GM19238 (cell line): ENCODE measurements at regions not wholly inside any gene's neighbourhood (a gene's known extent, or its start where the extent isn't known, plus 50 kb on each side); places are given as distances from the start of the nearest gene placed in this dataset.
"Not testable (repeated sequence)": the region's sequence is repeated elsewhere in the genome, so short reads cannot be mapped to it uniquely, and the experiment has no call there.

Experiments
- DNase-seq: peaks from one replicate; pipeline ENCODE4 v3.0.0; 2011; ENCODE audit warnings: low spot score; ENCODE audit not compliant: insufficient read length

- DNase-seq, result no peak
Observed at GRCh38 chr16:29311461-29312344, 94.8 kb downstream of the NPIPB11 start.

DNA sequence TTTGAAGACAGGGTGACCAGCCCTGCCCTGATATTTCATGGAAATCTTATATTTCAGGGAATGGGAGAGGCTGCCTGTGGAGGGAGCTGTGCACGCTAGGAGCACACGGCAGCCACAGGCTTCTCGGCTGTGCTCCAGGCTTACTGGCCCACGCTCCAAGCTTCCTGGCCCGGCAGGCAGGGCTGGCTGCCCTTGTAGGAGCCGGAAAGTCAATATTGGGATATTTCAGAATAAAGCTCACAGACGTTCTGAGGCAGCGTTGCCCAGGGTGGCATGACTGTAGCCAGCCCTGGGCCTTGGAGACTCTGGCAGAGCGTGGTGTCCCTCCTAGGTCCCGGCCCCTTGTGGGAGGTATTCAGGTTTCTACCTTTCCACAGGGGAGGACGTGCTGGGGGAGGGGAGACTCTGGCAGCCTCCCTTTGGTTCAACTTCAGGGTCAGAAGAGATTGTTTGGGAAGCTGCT is 95.6 kb downstream of the NPIPB11 start:
- no peak for DNase-seq

GRCh38 chr16:29310243-29310642 is 96.3 kb downstream of the NPIPB11 start:
- not testable (repeated sequence) for DNase-seq

GRCh38 chr16:29309601-29310000 is 96.9 kb downstream of the NPIPB11 start:
- DNase-seq, result not testable (repeated sequence)

DNA sequence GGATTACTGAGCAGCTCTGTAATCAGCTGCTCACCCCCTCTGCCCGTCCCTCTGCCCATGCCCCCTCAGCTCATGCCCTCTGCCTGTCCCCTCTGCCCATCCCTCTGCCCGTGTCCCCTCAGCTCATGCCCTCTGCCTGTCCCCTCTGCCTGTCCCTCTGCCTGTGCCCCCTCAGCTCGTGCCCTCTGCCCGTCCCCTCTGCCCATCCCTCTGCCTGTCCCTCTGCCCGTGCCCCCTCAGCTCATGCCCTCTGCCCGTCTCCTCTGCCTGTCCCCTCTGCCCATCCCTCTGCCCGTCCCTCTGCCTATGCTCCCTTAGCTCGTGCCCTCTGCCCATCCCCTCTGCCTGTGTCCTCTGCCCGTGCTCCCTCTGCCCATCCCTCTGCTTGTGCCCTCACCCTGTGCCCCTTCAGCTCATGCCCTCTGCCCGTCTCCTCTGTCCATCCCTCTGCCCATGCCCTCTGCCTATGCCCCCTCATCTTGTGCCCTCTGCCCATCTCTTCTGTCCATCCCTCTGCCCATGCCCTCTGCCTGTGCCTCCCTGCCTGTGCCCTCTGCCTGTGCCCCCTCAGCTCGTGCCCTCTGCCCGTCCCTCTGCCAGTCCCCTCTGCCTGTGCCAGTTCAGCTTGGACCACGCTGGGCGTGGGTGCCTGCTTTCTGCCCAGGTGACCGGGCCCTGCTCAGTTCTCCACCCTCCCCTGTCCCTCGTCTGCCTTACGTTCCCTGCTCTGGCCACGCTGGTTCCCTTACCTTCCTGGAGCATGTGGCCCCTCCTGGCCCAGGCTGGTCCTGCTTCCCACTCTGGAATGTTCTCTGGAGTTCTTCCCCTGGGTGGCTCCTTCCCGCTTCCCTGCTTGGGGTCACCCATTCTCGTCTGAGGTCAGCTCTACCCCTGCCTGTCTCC is 97.6 kb downstream of the NPIPB11 start:
- DNase-seq, result no peak

GRCh38 chr16:29307598-29308507 is 98.7 kb downstream of the NPIPB11 start:
- DNase-seq, result no peak

GRCh38 chr16:29306943-29307597 is 99.4 kb downstream of the NPIPB11 start:
- no peak for DNase-seq

- no peak for DNase-seq
Observed at GRCh38 chr16:29306201-29306600, 100.3 kb downstream of the NPIPB11 start.

DNA sequence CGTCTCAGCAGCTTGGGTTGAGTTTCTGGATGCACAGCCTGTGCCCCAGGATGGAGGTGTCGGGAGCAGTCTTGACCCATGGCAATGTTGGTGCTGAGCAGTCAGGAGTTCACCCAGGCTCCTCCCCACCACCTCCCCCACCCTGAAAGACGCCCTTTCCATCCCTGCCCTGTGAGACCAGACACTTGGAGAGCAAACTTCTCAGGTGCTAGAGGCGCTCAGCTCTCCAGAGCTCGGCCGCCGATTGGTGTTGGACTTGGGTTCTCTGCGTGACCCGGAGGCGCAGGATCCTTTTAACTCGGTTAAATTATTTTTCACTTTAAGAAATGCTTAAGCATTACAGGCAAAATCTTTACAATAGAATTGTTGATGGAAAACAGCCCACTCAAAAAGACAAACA is 101.5 kb downstream of the NPIPB11 start:
- not testable (repeated sequence) for DNase-seq

GRCh38 chr16:29304251-29304650 is 102.3 kb downstream of the NPIPB11 start:
- DNase-seq, result no peak

DNA sequence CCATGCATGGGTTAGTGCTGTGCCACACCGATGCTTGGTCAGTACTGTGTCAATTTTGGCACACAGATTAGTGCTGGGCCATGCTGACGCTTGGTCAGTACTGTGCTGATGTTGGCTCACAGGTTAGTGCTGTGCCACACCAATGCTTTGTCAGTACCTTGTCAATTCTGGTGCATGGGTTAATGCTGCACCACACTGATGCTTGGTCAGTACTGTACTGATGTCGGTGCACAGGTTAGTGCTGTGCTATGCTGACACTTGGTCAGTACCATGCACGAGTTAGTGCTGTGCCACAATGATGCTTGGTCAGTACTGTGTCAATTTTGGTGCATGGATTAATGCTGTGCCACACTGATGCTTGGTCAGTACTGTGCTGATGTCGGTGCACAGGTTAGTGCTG is 103.0 kb downstream of the NPIPB11 start:
- DNase-seq, result no peak

DNA sequence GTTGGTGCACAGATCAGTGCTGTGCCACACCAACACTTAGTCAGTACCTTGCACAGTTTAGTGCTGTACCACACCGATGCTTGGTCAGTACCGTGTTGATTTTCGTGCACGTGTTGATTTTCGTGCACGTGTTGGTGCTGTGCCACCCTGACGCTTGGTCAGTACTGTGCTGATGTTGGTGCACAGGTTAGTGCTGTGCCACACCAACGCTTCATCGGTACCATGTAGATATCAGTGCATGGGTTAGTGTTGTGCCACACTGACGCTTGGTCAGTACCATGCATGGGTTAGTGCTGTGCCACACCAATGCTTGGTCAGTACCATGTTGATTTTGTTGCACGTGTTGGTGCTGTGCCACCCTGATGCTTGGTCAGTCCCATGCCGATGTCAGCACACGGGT is 103.5 kb downstream of the NPIPB11 start:
- DNase-seq, result no peak

GRCh38 chr16:29302433-29302832 is 104.1 kb downstream of the NPIPB11 start:
- DNase-seq, result not testable (repeated sequence)

DNA sequence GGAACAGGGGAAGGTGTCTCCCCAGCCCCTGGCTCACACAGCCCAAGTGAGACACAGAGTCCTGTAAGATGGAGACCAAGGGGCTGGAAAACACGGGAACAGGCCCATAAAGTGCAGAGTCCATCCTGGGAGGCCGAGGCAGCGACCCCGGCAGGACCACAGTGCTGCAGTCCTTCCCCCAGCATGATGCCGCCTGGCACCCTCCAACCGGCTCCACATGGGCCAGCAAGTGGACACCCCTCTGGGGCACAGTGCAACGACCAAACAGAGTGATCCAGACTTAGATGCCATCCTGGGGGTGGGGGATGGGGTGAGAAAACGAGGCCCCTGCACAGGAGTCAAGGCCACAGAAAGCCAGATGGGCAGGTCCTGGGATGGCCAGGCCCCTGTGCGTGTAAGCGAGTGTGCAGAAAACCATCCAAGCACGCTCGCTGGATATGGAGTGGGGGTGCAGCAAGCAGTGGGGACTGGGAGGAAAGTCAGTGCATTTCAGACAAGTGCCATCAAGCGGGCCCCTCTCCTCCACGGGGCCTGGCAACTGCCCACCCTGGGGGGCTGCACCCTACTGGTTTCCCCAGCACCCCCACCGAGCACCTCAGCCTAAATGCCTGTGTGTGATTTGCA is 104.7 kb downstream of the NPIPB11 start:
- not testable (repeated sequence) for DNase-seq

- DNase-seq, result not testable (repeated sequence)
Observed at GRCh38 chr16:29300541-29301535, 105.7 kb downstream of the NPIPB11 start.

- DNase-seq, result not testable (repeated sequence)
Observed at GRCh38 chr16:29300030-29300491, 106.5 kb downstream of the NPIPB11 start.

DNA sequence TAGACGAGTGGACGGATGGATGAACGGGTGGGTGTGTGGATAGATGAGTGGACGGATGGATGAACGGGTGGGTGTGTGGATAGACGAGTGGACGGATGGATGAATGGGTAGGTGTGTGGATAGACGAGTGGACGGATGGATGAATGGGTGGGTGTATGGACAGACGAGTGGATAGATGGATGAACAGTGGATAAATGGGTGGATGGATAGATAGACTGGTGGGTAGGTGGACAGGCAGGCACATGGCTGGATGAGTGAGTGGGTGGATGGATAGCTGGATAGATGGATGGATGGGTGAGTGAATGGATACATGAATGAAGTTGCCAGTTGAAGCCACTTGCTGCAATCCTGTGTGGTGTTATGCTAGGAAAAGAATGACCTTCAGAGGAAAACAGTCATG is 107.5 kb downstream of the NPIPB11 start:
- not testable (repeated sequence) for DNase-seq

- not testable (repeated sequence) for DNase-seq
Observed at GRCh38 chr16:29298307-29298706, 108.2 kb downstream of the NPIPB11 start.

GRCh38 chr16:29297809-29298177 is 108.7 kb downstream of the NPIPB11 start:
- not testable (repeated sequence) for DNase-seq
